ENCODE measurements at regions not wholly inside any gene's neighbourhood (a gene's known extent, or its start where the extent isn't known, plus 50 kb on each side); places are given as distances from the start of the nearest gene placed in this dataset.

DNA sequence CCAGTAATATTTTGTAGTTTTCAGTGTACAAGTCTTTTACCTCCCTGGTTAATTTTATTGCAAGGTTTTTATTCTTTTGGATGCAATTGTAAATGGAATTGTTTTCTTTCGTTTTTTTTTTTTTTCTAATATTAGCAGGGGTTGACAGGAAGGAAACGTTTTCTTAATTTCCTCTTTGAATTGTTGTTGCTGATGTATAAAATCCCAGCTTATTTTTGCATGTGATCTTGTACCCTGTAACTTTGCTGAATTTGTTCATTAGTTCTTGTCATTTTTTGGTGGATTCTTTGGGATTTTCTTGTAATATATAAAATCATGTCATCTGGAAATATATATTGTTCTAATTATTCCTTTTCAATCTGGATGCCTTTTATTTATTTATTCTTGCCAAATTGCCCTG is 65.0 kb upstream of the ANKH start:
- H3K4me2 ChIP-seq (ENCODE audit: low read length): no peak overlapping the region
- H3K4me1 ChIP-seq (ENCODE audit: low read length): no peaks in the 10 kb centered on the region
- H2AFZ ChIP-seq (ENCODE audit: low read depth, low read length): no peak overlapping the region
- H3K9ac ChIP-seq (ENCODE audit: low read length): no peak overlapping the region
- no peaks in the 10 kb centered on the region for H3K36me3 ChIP-seq (replicated peaks; ENCODE audit: low read depth, low read length)
- TF ChIP-seq, protein P1, sequence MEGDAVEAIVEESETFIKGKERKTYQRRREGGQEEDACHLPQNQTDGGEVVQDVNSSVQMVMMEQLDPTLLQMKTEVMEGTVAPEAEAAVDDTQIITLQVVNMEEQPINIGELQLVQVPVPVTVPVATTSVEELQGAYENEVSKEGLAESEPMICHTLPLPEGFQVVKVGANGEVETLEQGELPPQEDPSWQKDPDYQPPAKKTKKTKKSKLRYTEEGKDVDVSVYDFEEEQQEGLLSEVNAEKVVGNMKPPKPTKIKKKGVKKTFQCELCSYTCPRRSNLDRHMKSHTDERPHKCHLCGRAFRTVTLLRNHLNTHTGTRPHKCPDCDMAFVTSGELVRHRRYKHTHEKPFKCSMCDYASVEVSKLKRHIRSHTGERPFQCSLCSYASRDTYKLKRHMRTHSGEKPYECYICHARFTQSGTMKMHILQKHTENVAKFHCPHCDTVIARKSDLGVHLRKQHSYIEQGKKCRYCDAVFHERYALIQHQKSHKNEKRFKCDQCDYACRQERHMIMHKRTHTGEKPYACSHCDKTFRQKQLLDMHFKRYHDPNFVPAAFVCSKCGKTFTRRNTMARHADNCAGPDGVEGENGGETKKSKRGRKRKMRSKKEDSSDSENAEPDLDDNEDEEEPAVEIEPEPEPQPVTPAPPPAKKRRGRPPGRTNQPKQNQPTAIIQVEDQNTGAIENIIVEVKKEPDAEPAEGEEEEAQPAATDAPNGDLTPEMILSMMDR (IDR thresholded peaks at IDR 0.05; ENCODE audit: low read depth, low read length): no peak
- TF ChIP-seq EZH2phosphoT487 (IDR thresholded peaks at IDR 0.05; ENCODE audit: low read depth): no peak
- H3K27me3 ChIP-seq (ENCODE audit: low read depth, low read length): peaks cover 4% of the 10 kb centered on the region; the same call in 1 of the 2 replicates
- H3K9me3 ChIP-seq (ENCODE audit: insufficient read depth, low read length): no peaks in the 10 kb centered on the region
- H3K27ac ChIP-seq (ENCODE audit: low read length): no peak overlapping the region
- no peak overlapping the region for H3K4me3 ChIP-seq (ENCODE audit: low read length)
- no peaks in the 10 kb centered on the region for H3K79me2 ChIP-seq (ENCODE audit: low read length)
- no peaks in the 10 kb centered on the region for H4K20me1 ChIP-seq (ENCODE audit: insufficient read depth, low read length)

DNA sequence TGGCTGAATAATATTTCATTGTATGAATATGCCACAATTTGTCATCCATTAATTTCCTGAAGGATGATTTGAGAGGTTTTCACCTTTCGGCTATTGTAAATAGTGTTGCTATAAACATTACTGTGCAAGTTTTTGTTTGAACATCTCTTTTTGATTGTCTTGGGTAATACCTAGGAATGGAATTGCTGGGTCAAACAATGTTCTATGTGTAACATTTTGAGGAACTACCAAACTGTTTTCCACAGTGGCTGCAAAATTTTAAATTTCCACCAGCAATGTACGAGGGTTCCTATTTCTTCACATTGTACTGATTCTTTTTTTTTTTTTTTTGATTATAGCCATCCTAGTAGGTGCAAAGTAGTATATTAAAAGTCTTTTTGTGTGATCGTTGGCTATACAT is 63.8 kb upstream of the ANKH start:
- Histone ChIP-seq H4K20me1 (ENCODE audit: insufficient read depth, low read length) (no peaks in the 10 kb centered on the region), H2AFZ (ENCODE audit: low read depth, low read length) (no peak overlapping the region), H3K4me1 (ENCODE audit: low read length) (no peaks in the 10 kb centered on the region), H3K27ac (ENCODE audit: low read length) (no peak overlapping the region), H3K4me2 (ENCODE audit: low read length) (no peak overlapping the region), H3K27me3 (ENCODE audit: low read depth, low read length) (no peaks in the 10 kb centered on the region; the same call in 1 of the 2 replicates), H3K36me3 (replicated peaks; ENCODE audit: low read depth, low read length) (no peaks in the 10 kb centered on the region), H3K4me3 (ENCODE audit: low read length) (no peak overlapping the region), H3K9me3 (ENCODE audit: insufficient read depth, low read length) (no peaks in the 10 kb centered on the region), H3K79me2 (ENCODE audit: low read length) (no peaks in the 10 kb centered on the region), H3K9ac (ENCODE audit: low read length) (no peak overlapping the region)
- no peak for TF ChIP-seq EZH2phosphoT487 (IDR thresholded peaks at IDR 0.05; ENCODE audit: low read depth)
- TF ChIP-seq, protein P1 (IDR thresholded peaks at IDR 0.05; ENCODE audit: low read depth, low read length): no peak

DNA sequence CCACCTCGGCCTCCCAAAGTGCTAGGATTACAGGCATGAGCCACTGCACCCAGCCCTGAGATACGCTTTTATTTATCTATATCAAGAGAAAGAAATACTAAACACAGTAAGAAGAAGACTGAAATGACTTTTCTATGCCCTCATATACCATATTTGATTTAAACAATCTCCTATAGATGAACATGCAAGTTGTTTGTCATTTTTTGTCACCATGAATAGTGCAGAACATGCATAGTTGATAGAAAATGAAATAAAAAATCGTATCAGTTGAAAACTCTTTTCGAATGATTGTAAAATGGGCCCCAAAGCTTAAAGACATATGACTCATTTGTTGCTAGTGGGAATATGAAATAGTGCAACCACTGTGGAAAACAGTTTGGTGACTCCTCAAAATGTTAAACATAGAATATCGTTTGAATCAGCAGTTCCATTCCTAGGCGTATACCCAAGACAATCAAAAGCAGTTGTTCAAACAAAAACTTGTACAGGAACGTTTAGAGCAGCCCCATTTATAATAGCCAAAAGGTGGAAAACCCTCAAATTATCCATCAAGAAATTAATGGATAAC is 61.4 kb upstream of the ANKH start:
- no peaks in the 10 kb centered on the region for H4K20me1 ChIP-seq (ENCODE audit: insufficient read depth, low read length)
- H3K79me2 ChIP-seq (ENCODE audit: low read length): no peaks in the 10 kb centered on the region
- H3K4me2 ChIP-seq (ENCODE audit: low read length): no peak overlapping the region
- TF ChIP-seq EZH2phosphoT487 (IDR thresholded peaks at IDR 0.05; ENCODE audit: low read depth): no peak
- TF ChIP-seq, protein P1 (IDR thresholded peaks at IDR 0.05; ENCODE audit: low read depth, low read length): no peak
- no peaks in the 10 kb centered on the region for H3K4me1 ChIP-seq (ENCODE audit: low read length)
- H3K27me3 ChIP-seq (ENCODE audit: low read depth, low read length): no peaks in the 10 kb centered on the region
- no peak overlapping the region for H2AFZ ChIP-seq (ENCODE audit: low read depth, low read length)
- H3K9me3 ChIP-seq (ENCODE audit: insufficient read depth, low read length): no peaks in the 10 kb centered on the region
- H3K36me3 ChIP-seq (replicated peaks; ENCODE audit: low read depth, low read length): no peaks in the 10 kb centered on the region
- H3K27ac ChIP-seq (ENCODE audit: low read length): no peak overlapping the region
- no peak overlapping the region for H3K4me3 ChIP-seq (ENCODE audit: low read length)
- no peak overlapping the region for H3K9ac ChIP-seq (ENCODE audit: low read length)

DNA sequence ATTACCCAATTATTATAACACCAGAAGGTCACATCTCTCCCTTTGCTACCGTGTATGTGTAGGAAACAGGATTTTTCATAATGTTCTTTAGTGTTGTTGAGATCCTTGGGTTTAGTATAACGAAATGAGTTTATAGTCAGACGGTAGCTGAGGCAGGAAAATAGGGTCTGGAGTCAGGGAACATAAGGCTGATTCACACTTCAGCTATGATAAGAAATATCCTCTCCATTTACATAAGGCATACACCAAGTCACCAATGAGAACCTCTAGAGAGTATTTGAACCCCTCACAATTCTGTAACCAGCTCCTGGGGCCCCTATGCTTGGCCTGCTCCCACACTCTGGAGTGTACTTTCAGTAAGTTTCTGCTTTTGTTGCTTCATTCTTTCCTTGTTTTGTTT is 58.9 kb upstream of the ANKH start:
- Histone ChIP-seq H4K20me1 (ENCODE audit: insufficient read depth, low read length) (no peaks in the 10 kb centered on the region), H3K79me2 (ENCODE audit: low read length) (no peaks in the 10 kb centered on the region), H3K9me3 (ENCODE audit: insufficient read depth, low read length) (no peaks in the 10 kb centered on the region), H3K36me3 (replicated peaks; ENCODE audit: low read depth, low read length) (no peaks in the 10 kb centered on the region), H3K27ac (ENCODE audit: low read length) (no peak overlapping the region), H3K4me1 (ENCODE audit: low read length) (no peaks in the 10 kb centered on the region), H2AFZ (ENCODE audit: low read depth, low read length) (no peak overlapping the region), H3K4me3 (ENCODE audit: low read length) (no peak overlapping the region), H3K27me3 (ENCODE audit: low read depth, low read length) (no peaks in the 10 kb centered on the region), H3K4me2 (ENCODE audit: low read length) (no peak overlapping the region), H3K9ac (ENCODE audit: low read length) (no peak overlapping the region)
- TF ChIP-seq, protein P1 (IDR thresholded peaks at IDR 0.05; ENCODE audit: low read depth, low read length): no peak
- no peak for TF ChIP-seq EZH2phosphoT487 (IDR thresholded peaks at IDR 0.05; ENCODE audit: low read depth)

All from OCI-LY3 (cell line).